Hematopoietic multipotent progenitor cell treated with erythropoietin and hydrocortisone succinate and interleukin-3 and kit ligand, for 4 days (in vitro differentiated cells): ENCODE measurements at regions not wholly inside any gene's neighbourhood (a gene's known extent, or its start where the extent isn't known, plus 50 kb on each side); places are given as distances from the start of the nearest gene placed in this dataset.
"Not testable (repeated sequence)": the region's sequence is repeated elsewhere in the genome, so short reads cannot be mapped to it uniquely, and the experiment has no call there.

ENCODE experiments used
- DNase-seq: peaks from one replicate; pipeline ENCODE4 v3.0.0-alpha.2; 2015

DNA sequence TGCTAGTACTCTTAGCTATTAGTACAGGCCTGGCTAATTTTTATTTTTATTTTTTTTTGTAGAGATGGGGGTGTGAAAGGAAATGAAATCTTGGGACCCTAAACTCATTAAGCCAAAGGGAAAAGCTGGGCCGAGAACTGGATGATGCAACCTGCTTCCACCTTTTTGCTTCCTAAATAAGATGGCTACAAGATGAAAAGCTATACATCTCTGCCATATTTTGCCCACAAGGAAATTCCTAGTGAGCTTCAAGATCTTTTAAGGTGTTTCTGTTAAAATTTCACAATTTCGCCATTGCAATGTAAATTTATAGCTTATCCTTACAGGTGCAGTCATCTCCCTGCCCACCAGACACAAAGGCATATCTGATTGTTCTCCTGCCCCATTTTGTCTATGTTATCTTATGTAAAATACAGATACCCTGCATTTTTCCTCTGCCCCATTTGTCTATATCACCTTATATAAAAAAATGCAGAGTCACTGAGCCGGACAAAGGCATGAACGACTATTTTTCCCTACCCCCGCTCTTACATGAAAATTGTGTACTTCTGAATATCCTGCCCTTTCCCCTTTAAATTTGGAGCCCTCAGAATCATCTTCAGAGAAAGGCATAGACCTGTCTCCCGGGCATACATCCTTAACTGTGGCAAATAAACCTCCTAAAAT is 112.0 kb upstream of the SLC38A2 start:
- DNase-seq, result no peak

DNA sequence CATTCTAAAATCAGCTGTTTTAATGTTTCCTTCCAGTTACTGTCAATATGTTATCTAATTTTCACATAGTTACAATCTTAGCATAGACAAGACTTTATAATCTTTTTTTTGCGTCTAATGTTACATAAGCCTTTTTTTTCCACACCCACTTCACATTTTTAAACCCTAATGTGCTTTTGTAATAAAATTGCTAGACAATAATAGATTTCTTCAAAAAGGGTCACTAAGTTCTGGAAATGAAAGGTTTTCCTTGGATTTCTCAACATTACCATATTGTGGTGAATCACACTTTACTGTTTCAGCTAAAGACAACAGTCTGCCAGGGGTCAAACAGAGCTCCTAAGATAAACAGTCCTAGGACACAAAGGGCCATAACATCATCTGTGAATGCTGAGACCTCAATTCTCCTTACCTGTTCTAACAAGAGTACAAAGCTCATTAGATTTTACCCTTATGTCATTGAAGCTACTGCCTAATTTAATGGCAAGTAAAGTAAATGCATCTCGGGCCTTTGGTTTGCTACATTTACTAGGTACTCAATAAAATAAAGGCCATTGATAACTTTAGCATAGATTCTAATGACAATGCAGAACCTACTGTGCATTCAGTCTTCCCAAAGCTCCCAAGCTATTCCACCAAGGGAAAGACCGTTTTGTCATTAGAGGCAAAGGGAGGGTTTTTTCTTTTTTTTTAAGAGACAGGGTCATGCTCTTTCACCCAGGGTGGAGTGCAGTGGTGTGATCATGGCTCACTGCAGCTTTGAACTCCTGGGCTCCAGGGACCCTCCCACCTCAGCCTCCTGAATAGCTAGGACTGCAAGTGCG is 111.2 kb upstream of the SLC38A2 start:
- peak; percentile 58 for DNase-seq

GRCh38 chr12:46480724-46481123 is 108.2 kb upstream of the SLC38A2 start:
- no peak for DNase-seq

DNA sequence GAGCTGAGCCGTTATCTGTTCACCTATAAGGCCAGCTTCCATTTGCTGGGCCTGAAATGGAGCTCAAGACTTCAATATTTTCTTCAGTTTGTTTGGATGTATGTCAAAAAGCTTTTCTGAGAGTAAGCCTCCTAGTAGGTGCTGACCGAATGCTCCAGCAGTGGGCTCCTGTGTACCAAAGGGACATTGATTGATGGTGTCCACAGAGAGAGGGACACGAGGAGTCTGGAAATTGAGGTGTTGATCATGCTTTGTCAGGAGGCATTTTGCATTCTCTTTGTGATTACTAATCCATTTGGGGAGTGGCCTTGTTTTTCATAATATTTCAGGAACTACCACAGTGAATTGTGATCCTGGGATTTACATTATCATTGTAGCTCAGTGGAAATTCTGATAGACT is 107.7 kb upstream of the SLC38A2 start:
- no peak for DNase-seq

- no peak for DNase-seq
Observed at GRCh38 chr12:46478123-46478522, 105.5 kb upstream of the SLC38A2 start.

GRCh38 chr12:46477541-46477940 is 105.0 kb upstream of the SLC38A2 start:
- DNase-seq, result no peak

DNA sequence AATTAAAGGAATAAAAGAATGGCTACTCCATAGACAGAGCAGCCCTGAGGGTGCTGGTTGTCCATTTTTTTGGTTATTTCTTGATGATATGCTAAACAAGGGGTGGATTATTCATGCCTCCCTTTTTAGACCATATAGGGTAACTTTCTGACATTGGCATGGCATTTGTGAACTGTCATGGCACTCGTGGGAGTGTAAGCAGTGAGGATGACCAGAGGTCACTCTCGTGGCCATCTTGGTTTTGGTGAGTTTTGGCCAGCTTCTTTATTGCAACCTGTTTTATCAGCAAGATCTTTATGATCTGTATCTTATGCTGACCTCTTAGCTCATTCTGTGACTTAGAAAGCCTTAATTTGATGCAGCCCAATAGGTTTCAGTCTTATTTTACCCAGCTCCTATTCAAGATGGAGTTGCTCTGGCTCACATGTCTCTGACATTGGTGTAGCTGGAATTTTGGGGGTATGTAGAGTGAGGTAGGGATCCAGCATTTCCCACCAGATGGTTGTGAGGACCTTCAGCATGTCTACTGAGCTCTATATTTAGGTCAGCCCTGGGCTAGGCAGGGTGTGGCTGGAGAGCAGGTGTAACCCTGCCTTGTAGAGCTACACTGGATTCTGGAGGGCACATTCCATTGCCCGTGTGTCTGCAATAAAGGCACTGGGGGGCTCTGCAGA is 103.5 kb upstream of the SLC38A2 start:
- DNase-seq, result no peak

DNA sequence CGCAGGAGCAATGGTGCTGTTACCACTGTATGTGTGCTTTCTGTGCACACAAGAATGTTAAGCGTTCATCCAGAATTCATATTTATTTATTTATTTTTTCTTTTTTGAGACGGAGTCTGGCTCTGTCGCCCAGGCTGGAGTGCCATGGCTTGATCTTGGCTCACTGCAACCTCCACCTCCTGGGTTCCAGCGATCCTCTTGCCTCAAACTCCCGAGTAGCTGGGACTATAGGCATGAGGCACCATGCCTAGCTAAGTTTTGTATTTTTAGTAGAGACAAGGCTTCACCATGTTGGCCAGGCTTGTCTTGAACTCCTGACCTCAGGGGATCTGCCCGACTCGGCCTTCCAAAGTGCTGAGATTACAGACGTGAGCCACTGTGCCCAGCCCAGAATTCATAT is 101.8 kb upstream of the SLC38A2 start:
- not testable (repeated sequence) for DNase-seq

DNA sequence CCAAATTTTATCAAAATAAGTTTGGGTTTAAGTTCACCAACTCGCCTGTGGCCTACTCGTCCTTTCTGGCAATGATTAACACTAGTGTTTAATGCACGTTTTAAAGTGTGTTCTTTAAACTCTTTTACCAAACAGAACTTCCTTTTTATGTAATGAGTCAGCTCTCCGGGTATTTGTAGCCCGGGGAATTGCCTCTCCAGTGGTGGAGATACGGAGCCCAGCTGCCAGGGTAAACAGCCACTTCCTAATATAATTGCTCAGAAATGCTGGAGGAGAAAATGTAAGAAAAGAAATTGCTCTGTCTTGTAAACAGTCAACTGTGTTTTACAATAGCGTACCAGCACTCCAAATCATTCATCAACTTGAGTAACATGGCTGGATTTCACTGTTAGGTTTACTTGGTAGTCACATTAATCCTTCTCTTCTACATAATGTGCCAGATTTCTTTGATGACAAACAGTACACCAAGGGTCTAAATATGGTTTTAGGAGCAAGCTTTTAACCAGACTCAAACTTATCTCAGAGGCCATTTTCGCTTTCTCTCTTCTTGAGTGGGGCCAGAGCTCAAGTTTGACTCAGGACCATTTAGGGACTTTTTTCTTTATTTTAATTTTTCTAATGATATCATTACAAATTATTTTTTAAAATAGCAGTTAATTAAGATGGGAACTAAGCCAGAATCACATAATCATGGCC is 101.2 kb upstream of the SLC38A2 start:
- DNase-seq, result peak; percentile 87

DNA sequence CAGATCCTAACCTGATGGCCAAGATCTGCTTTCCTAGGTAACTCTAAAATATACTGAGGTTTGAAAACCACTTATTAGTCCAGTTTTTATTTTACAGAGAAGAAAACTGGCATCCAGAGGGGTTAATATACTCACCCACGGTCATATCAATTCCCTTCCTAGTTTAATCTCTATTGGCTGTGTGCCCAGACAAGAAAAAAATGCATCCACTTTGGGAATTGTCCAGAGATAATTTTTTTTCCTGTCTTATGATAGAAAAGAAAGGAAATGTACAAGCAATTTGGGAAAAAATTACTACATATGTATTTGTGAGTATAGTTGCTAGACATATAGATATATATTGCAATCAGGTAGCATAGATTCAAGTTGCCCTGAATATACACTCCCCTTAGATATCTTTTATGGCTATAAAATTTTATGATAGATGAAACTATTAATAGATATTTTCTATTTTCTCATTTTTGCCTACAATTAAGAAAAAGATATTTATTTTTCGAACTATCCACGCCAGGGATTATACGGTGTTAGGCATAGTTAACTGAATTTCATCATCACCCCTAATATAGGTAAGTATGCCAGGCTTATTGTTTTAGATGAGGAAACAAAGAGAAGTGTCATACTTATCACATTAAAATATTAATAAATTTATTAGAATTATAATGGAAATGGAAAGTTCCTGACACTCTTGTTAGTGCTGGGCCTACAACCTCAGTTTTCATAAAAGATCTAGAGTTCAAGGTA is 100.5 kb upstream of the SLC38A2 start:
- no peak for DNase-seq

DNA sequence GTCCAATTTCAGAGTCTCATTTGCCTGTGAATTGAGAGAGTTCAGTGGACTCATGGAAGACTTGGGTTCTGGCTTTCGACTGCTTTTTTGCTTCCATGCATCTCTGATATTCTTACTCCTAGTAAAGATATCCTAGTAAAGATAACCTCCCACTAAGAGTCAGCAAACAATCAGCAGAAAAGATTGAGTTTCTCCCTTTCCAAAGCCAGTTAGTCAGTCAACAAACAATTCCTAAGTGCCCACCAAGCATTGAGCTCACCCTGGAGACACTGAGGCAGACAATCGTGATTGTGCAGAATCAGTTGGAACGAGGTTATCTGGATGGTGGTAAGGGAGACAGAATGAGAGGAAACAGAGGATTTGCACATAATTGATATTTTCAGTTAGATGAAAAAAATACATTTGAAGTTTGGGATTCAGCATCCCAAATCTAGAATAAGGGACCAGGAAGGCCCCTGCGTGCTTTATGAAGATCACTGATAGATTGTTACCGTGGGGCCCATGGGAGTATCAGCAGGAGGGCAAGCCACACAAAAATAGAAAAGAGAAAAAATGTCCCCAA is 99.7 kb upstream of the SLC38A2 start:
- no peak for DNase-seq

GRCh38 chr12:46471404-46471803 is 98.8 kb upstream of the SLC38A2 start:
- no peak for DNase-seq

- DNase-seq, result no peak
Observed at GRCh38 chr12:46470975-46471374, 98.4 kb upstream of the SLC38A2 start.

DNA sequence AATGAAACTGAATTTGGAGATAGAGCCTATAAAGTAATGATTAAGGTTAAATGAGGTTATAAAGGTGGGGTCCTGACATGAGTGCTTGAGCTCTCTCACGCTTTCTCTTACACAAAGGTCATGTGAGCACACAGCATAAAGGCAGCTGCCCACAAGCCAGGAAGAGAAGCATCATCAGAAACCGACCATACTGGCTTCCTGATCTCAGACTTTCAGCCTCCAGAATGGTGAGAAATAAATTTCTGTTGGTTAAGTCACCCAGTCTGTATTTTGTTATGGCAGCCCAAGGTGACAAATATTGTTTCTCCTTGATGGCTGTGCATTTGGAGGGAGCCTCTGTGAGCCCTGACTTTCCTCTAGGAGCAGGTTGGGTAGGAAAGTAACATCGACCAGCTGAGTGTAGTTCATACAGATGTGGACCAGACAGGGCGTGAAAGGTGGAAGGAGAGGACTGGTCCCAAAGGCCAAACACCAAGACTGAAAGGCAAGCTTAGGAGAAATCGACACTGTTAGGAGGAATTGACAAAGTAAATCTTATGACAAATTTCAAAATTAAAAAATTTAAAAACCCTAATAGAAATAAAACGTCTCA is 97.6 kb upstream of the SLC38A2 start:
- peak; percentile 66 for DNase-seq

- no peak for DNase-seq
Observed at GRCh38 chr12:46468813-46469212, 96.2 kb upstream of the SLC38A2 start.

DNA sequence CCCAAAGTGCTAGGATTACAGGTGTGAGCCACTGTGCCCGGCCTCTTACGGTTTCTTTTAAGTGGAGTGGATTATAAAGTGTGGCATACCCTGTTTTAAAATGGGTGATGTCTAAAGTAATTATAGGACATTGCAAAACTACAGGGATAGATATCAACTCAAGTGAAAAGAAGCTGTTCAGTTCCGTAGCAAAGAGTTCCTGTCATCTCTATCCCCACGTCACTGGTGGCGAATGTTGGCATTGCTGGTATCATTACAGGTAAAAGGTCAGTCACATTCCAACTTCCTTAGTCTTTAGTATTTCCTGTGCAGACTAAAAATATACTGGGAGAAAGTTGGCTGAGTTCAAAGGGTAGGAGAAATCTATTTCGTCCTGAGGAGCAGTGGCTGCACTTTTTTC is 95.6 kb upstream of the SLC38A2 start:
- no peak for DNase-seq

GRCh38 chr12:46465307-46465706 is 92.7 kb upstream of the SLC38A2 start:
- no peak for DNase-seq

DNA sequence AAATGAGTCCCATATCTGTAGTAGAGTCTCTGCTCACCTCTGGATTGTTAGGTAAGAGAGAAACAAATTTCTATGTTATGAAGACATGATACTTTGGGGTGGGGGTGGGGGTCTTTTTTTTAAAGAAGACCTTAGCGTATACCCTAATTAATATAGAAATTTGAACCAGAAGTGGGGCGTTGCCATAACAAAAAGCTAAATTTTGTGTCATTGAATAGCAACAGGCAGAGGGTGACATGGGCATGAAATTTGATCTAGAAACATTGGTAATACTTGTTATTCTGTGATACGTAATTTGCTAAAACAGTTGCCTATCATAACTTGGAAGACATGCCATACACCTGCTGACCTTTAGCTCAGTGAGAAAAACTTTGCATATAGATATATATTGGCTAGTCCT is 92.3 kb upstream of the SLC38A2 start:
- DNase-seq, result no peak

DNA sequence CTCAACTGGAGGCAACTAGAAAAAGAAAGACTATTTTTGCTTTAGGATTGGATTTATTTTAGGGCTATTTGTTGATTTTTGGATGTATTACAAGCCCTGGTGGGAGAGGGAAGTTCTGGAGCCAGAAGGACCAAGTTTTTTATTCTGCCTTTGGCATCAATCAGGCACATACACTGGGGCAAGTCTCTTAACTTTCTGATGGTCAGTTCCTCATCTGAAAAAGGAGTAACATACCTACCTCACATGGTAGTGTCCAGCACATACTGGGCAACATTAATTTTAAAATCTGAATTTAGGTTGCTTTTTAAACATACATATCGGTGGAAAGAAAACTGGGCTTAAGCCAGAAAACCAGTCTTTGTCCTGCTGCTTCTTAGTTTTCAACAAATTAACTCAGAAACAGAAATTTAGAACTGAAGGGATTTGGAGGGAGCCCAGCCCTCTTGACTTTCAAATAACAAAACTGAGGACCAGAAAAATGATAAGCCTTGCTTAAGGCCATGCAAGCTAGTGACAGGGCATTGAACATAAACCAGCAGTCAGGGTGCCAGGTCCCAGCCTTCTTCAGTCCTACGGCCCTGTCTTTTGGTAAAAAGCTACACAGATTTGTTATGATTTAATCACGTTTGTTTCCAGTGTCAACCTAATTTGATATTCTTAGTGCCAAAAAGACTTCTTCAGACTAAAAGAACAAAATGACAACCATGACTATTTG is 90.2 kb upstream of the SLC38A2 start:
- no peak for DNase-seq

GRCh38 chr12:46461907-46462640 is 89.5 kb upstream of the SLC38A2 start:
- no peak for DNase-seq
